ENCODE measurements at regions not wholly inside any gene's neighbourhood (a gene's known extent, or its start where the extent isn't known, plus 50 kb on each side); places are given as distances from the start of the nearest gene placed in this dataset.

- DNase-seq (ENCODE audit: low spot score in 2 of 2) = no peak
- no peaks in the 10 kb centered on the region for H3K36me3 ChIP-seq
- WGBS, 2 donors = 87 to 92% methylated on average over 1 of the region's 1 CpG
- no peak overlapping the region for H3K4me3 ChIP-seq
- no peaks in the 10 kb centered on the region for H3K9me3 ChIP-seq
- no peaks in the 10 kb centered on the region for H3K4me1 ChIP-seq
- no peak overlapping the region for H3K27ac ChIP-seq
- TF ChIP-seq POLR2A (IDR thresholded peaks at IDR 0.05) = no peak
- no peak for TF ChIP-seq EP300 (IDR thresholded peaks at IDR 0.05)
- TF ChIP-seq, protein P1, sequence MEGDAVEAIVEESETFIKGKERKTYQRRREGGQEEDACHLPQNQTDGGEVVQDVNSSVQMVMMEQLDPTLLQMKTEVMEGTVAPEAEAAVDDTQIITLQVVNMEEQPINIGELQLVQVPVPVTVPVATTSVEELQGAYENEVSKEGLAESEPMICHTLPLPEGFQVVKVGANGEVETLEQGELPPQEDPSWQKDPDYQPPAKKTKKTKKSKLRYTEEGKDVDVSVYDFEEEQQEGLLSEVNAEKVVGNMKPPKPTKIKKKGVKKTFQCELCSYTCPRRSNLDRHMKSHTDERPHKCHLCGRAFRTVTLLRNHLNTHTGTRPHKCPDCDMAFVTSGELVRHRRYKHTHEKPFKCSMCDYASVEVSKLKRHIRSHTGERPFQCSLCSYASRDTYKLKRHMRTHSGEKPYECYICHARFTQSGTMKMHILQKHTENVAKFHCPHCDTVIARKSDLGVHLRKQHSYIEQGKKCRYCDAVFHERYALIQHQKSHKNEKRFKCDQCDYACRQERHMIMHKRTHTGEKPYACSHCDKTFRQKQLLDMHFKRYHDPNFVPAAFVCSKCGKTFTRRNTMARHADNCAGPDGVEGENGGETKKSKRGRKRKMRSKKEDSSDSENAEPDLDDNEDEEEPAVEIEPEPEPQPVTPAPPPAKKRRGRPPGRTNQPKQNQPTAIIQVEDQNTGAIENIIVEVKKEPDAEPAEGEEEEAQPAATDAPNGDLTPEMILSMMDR (IDR thresholded peaks at IDR 0.05) = no peak
- no peaks in the 10 kb centered on the region for H3K27me3 ChIP-seq
These were observed 307.6 kb upstream of the CTSO start for GRCh38 chr4:156261230-156261629.

GRCh38 chr4:156255230-156256007, 301.8 kb upstream of the CTSO start:
- no peak for TF ChIP-seq EP300 (IDR thresholded peaks at IDR 0.05)
- no peaks in the 10 kb centered on the region for H3K4me1 ChIP-seq
- no peak overlapping the region for H3K27ac ChIP-seq
- no peak for DNase-seq (ENCODE audit: low spot score in 2 of 2)
- H3K9me3 ChIP-seq = no peaks in the 10 kb centered on the region
- no peaks in the 10 kb centered on the region for H3K36me3 ChIP-seq
- H3K4me3 ChIP-seq = no peak overlapping the region
- no peaks in the 10 kb centered on the region for H3K27me3 ChIP-seq
- 56 to 60% methylated on average over 5 of the region's 5 CpGs for WGBS, 2 donors

DNA sequence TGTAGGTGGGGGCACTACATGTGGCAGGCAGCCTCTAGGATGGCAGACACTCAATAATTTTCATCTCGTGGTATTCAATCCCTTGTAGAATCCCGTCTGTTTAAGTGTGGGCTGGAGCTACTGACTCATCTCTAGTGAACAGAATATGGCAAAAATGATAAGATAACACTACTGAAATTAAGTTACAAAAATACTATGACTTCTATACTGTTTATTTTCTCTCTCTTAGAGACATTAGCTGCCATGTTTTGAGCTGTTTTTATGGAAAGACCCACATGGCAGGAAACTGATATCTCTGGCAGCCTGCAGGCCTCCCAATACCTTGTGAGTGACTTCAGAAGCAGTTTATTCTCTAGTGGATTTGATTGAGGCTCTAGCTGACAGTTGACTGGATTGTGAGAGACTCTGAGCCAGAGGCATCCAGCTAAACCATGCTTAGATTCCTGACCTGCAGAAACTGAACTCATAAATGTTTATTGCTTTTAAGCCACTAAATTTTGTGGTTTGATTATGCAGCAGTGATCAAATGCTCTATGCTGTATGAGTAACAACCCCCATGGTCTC, 298.8 kb upstream of the CTSO start:
- Histone ChIP-seq H3K27me3 (no peaks in the 10 kb centered on the region), H3K27ac (no peak overlapping the region), H3K36me3 (no peaks in the 10 kb centered on the region), H3K4me3 (no peak overlapping the region), H3K9me3 (no peaks in the 10 kb centered on the region), H3K4me1 (no peaks in the 10 kb centered on the region)
- TF ChIP-seq, protein P1 (IDR thresholded peaks at IDR 0.05) = no peak
- TF ChIP-seq EP300 (IDR thresholded peaks at IDR 0.05) (no peak), POLR2A (IDR thresholded peaks at IDR 0.05) (no peak)
- WGBS, 2 donors = 66 to 78% methylated on average over 2 of the region's 2 CpGs
- no peak for DNase-seq (ENCODE audit: low spot score in 2 of 2)

DNA sequence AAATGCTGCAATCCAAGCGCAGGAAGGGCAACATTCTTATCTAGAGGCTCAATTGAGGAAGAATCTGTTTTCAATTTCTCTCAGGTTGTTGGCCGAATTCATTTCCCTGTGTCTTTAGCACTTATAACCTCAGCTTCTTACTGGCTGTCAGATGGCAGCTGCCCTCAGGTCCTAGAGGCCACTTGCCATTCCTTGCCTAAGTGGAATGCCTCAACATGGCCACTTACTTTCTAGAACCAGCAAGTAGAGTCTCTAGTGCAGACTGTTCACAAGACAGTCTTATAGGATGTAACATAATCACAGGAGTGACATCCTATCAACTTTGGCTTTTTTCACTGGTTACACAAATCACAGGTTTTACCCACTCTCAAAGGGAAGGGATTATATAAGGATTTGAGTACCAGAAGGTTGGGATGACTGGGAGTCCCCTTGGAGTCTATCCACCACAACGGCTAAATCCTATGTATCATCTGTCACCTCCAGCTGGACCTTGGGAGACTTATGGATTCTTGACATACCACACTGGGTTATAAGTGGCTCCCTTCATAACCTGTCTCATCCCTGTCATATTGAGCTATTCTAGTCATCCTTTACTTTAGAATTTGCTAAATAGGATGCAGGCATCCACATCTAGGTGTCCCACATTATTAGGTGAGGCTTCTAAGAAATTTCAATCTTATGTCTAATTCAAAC, 297.9 kb upstream of the CTSO start:
- no peak for DNase-seq (ENCODE audit: low spot score in 2 of 2)
- 80 to 81% methylated on average over 3 of the region's 3 CpGs for WGBS, 2 donors
- TF ChIP-seq EP300 (IDR thresholded peaks at IDR 0.05) (no peak), POLR2A (IDR thresholded peaks at IDR 0.05) (no peak)
- TF ChIP-seq, protein P1 (IDR thresholded peaks at IDR 0.05) = no peak
- H3K4me3 ChIP-seq = no peak overlapping the region
- H3K27me3 ChIP-seq = no peaks in the 10 kb centered on the region
- H3K27ac ChIP-seq = no peak overlapping the region
- no peaks in the 10 kb centered on the region for H3K4me1 ChIP-seq
- H3K9me3 ChIP-seq = no peaks in the 10 kb centered on the region
- H3K36me3 ChIP-seq = no peaks in the 10 kb centered on the region

- H3K27ac ChIP-seq = no peak overlapping the region
- DNase-seq (ENCODE audit: low spot score in 2 of 2) = no peak
- WGBS, 2 donors = 82 to 86% methylated on average over 3 of the region's 3 CpGs
- H3K4me1 ChIP-seq = no peaks in the 10 kb centered on the region
- no peaks in the 10 kb centered on the region for H3K9me3 ChIP-seq
- no peak overlapping the region for H3K4me3 ChIP-seq
- TF ChIP-seq, protein P1 (IDR thresholded peaks at IDR 0.05) = no peak
- no peak for TF ChIP-seq EP300 (IDR thresholded peaks at IDR 0.05)
- TF ChIP-seq POLR2A (IDR thresholded peaks at IDR 0.05) = no peak
- no peaks in the 10 kb centered on the region for H3K36me3 ChIP-seq
- no peaks in the 10 kb centered on the region for H3K27me3 ChIP-seq
These were observed 295.3 kb upstream of the CTSO start for GRCh38 chr4:156248917-156249316.
